Mesodermal cell (in vitro differentiated cells): ENCODE measurements at regions not wholly inside any gene's neighbourhood (a gene's known extent, or its start where the extent isn't known, plus 50 kb on each side); places are given as distances from the start of the nearest gene placed in this dataset.
A peak's percentile ranks its signal among the peaks of the same experiment; 100 is the strongest.

Experiments used
- H3K27ac ChIP-seq: 2 replicates; pipeline ENCODE4 v1.7.0; 2013; ENCODE audit warnings: mild to moderate bottlenecking, low read depth, low read length, moderate library complexity; ENCODE audit not compliant: severe bottlenecking
- H3K36me3 ChIP-seq: 2 replicates; pipeline ENCODE4 v1.7.1; 2013; ENCODE audit warnings: mild to moderate bottlenecking, low read length, moderate library complexity; ENCODE audit not compliant: control insufficient read depth, insufficient read depth
- H3K4me1 ChIP-seq: one replicate; pipeline ENCODE4 v1.7.1; 2013; ENCODE audit warnings: mild to moderate bottlenecking, low read length; ENCODE audit not compliant: insufficient read depth, control insufficient read depth, poor library complexity, severe bottlenecking
- H3K4me3 ChIP-seq: 2 replicates; pipeline ENCODE4 v1.7.0; 2013; ENCODE audit warnings: low read length, control low read depth, mild to moderate bottlenecking; ENCODE audit not compliant: insufficient read depth, poor library complexity, severe bottlenecking; ENCODE audit errors: extremely low read depth
- H3K9me3 ChIP-seq: 2 replicates; pipeline ENCODE4 v1.7.1; 2013; ENCODE audit warnings: mild to moderate bottlenecking, low read length, moderate library complexity; ENCODE audit not compliant: control insufficient read depth
- WGBS, 2 experiments: methylation state at CpG; one replicate each; pipeline ENCODE4 v1.1.5; 2013; ENCODE audit warnings: missing lambda C conversion rate in 2 of 2; ENCODE audit not compliant: insufficient coverage in 2 of 2; 5-methylcytosine and 5-hydroxymethylcytosine counted together

DNA sequence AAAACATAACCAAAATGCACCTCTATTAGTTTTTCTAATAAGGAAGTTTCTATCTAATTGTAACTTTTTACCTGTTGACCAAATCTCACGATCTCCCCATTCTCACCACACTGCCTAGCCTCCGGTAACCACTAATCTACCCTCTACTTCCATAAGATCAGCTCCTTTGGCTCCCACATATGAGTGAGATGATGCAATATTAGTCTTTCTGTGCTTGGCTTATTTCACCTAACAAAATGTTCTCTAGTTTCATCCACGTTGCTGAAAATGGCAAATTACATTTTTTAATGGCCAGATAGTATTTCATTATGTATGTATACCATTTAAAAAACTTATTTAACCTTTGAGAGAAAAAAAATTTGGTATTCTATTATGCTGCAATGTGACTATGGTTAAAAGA is 379.0 kb upstream of the NXPH2 start:
- H3K4me1 ChIP-seq, result peaks cover 5% of the 10 kb centered on the region
- no CpG with 5 or more reads among the region's 3 CpGs for WGBS, 2 experiments
- no peaks in the 10 kb centered on the region for H3K9me3 ChIP-seq
- no peaks in the 10 kb centered on the region for H3K36me3 ChIP-seq
- no peak overlapping the region for H3K4me3 ChIP-seq
- H3K27ac ChIP-seq, result no peak overlapping the region

DNA sequence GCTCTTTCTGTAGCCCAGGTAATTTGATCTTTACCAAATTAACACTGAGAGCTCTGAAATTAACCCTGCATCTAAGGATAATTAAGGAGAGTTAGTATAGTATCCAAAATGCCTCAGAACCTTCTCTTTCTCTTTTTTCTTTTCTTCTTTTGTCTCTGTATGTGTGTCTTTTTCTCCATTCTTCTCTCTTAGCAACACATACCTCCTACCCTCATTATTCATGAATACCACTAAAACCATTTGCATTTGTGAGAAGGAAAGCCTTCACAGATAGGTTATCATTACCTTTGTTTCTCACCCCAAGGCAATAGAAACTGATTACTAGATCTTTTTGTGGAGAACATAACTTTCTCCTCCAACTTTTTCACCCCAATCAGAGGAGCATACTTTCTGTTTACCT is 376.5 kb upstream of the NXPH2 start:
- Histone ChIP-seq H3K4me1 (peaks cover 5% of the 10 kb centered on the region), H3K9me3 (no peaks in the 10 kb centered on the region), H3K4me3 (no peak overlapping the region), H3K27ac (no peak overlapping the region), H3K36me3 (no peaks in the 10 kb centered on the region)

DNA sequence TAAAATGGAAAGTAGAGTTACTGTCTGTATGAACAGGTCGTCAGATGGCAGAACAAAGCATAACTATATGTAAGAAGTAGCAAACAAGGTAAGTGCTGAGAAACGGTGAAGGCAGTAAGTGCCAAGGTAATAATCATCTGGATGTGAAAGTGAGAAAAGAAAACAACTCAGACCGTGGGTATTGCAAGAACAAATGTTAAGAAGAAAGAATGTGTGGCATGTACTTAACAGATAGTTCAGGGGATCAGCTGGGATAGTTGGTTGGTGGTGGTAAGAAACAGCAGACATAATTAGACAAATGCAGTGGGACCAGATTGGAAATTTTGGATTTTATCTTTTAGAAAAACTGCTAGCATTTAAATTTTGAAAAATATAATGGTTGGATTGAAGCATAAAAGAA is 375.8 kb upstream of the NXPH2 start:
- no peak overlapping the region for H3K4me3 ChIP-seq
- WGBS, 2 experiments, result 35 to 50% methylated on average over 3 of the region's 3 CpGs
- peaks cover 5% of the 10 kb centered on the region for H3K4me1 ChIP-seq
- no peaks in the 10 kb centered on the region for H3K9me3 ChIP-seq
- no peak overlapping the region for H3K27ac ChIP-seq
- no peaks in the 10 kb centered on the region for H3K36me3 ChIP-seq

DNA sequence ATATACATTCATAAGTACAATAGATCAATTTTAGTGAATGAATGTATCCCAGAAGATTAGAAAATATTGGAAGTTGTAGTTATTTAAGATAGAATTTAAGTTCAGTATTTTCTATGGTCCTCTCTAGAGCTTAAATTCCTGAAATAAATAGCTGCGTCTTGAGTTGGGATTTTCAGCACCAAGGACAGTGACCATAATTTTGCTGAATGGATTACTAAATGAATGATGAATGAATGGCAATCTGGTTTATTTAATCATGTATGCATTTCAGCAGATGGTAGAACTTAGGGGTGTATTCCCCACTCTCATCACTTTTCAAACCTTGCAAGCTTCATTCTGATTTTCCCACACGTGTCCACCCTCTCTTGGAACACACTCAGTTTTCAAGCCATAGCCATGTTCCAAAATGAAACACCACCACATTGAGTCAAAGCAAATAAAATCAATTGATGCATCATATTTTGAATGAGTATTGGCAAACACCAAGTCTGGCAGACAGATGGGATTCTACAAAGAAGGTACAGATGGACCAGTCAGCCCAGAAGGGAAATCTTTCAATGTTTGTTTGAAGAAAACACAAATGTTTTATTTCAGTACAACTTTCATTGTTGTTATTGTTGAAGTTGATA is 362.2 kb upstream of the NXPH2 start:
- H3K27ac ChIP-seq, result no peak overlapping the region
- no peaks in the 10 kb centered on the region for H3K4me1 ChIP-seq
- no peaks in the 10 kb centered on the region for H3K9me3 ChIP-seq
- no peak overlapping the region for H3K4me3 ChIP-seq
- WGBS, 2 experiments, result 42% methylated on average over 2 of the region's 2 CpGs; no CpG with 5 or more reads in 1 of the 2 experiments
- no peaks in the 10 kb centered on the region for H3K36me3 ChIP-seq

DNA sequence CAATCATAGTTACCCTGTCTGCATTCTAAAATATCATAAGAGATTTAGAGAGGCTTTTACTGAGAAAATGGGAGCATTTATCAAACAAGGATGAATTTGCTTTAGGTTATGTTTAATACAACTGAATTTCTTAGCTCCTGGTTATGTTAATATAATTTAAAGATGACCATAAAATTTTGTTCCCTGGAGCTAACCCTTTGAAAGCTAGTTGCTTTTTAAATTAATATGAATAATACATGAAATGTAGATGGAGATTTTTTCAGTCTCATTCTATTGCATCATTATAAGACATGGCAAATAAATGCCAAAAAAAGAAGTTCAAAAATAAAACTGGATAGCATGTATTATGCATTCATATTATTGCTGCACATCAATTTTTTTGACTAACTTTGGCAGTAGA is 344.1 kb upstream of the NXPH2 start:
- Histone ChIP-seq H3K36me3 (no peaks in the 10 kb centered on the region), H3K4me3 (no peak overlapping the region), H3K4me1 (peaks cover 16% of the 10 kb centered on the region), H3K9me3 (peaks cover 3% of the 10 kb centered on the region), H3K27ac (no peak overlapping the region)

DNA sequence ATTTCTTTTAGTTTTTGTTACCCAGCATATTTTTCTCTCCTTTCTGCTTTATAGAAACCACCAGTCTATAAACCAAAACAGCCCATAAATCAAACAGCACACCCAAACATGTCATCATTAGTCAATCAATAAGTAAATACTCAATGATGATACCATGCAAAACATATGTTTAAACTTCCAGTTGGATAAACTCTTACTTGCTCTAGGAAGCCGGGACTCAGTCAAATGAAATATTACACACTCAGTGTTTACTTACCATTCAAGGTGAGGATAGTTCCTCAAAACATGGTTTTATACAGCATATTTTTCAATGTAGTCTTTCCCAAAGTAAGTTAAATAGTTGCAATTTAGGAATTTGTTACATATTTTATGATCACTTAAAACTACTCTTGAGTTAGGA is 343.6 kb upstream of the NXPH2 start:
- H3K4me1 ChIP-seq, result peaks cover 16% of the 10 kb centered on the region
- no CpG with 5 or more reads among the region's 1 CpG for WGBS, 2 experiments
- no peak overlapping the region for H3K4me3 ChIP-seq
- no peak overlapping the region for H3K27ac ChIP-seq
- H3K9me3 ChIP-seq, result peaks cover 3% of the 10 kb centered on the region
- no peaks in the 10 kb centered on the region for H3K36me3 ChIP-seq

DNA sequence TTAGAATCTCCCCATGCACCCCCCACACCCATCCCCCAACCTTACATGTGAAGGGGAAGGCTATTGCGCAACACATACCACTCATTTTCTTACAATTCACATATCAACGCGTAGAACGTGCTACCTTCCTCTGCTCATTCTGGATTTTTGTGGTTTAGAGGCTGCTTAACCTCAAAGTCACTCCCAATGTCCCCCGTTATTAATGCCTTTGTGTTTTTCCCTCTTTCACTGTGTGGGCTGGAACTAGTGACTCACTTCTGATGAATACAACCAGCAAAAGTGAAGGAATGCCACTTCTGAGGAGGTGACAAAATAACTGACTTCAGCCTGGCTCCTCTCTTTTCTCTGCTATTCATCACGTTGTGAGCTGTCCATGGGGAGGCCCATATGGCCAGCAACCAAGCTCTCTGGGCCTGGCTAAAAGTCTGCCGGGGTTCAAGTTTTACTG is 342.5 kb upstream of the NXPH2 start:
- H3K27ac ChIP-seq, result peak overlapping the region; percentile 71
- WGBS, 2 experiments, result 48 to 64% methylated on average over 5 to 7 of the region's 7 CpGs

DNA sequence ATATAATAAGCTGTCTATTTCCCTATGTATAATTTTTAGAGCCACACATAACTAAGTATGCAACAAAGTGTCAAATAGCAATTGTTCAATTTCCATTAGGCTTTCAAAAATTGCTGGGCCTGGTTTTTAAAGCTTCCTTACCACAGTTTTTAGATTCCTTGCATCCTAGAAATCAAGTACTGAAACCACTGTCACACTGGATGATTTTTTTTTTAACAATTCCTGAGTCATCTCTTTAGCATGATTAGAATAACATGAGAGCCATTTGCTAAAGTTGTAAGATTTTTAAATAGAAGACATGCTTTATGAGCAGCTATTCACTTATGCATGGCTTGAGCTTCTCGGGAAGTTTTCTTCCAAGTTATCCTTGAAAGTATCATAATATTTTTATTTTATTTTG is 319.5 kb upstream of the NXPH2 start:
- H3K4me1 ChIP-seq, result no peaks in the 10 kb centered on the region
- no peaks in the 10 kb centered on the region for H3K36me3 ChIP-seq
- no CpG with 5 or more reads among the region's 1 CpG for WGBS, 2 experiments
- H3K27ac ChIP-seq, result no peak overlapping the region
- H3K4me3 ChIP-seq, result no peak overlapping the region
- H3K9me3 ChIP-seq, result no peaks in the 10 kb centered on the region

More for the DNA sequence above, 342.5 kb upstream of the NXPH2 start:
- Histone ChIP-seq H3K4me3 (no peak overlapping the region), H3K36me3 (no peaks in the 10 kb centered on the region), H3K4me1 (peaks cover 16% of the 10 kb centered on the region), H3K9me3 (no peaks in the 10 kb centered on the region)

DNA sequence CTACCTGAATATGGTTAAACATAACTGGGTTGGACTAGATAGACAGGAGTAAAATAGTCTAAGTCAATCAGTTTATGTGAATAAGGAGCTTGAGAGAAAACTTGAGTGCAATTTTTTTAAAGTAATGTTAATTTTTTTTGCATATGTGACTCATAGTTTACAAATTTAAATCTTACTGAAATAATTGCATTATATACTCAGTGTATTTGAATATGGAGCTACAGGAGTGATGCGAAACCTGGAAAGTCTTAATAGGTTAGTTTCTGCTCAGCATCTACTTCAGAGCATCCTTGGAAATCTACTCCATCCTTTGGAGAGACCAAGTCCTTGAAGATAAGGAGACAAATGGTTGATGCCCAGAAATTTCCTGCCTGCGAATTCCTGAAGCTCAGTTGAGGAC is 318.8 kb upstream of the NXPH2 start:
- H3K4me3 ChIP-seq, result no peak overlapping the region
- H3K9me3 ChIP-seq, result no peaks in the 10 kb centered on the region
- WGBS, 2 experiments, result 100% methylated on average over 1 of the region's 2 CpGs; no CpG with 5 or more reads in 1 of the 2 experiments
- no peaks in the 10 kb centered on the region for H3K4me1 ChIP-seq
- H3K27ac ChIP-seq, result no peak overlapping the region
- no peaks in the 10 kb centered on the region for H3K36me3 ChIP-seq

- Histone ChIP-seq H3K27ac (no peak overlapping the region), H3K4me3 (no peak overlapping the region), H3K36me3 (no peaks in the 10 kb centered on the region), H3K9me3 (no peaks in the 10 kb centered on the region), H3K4me1 (peaks cover 15% of the 10 kb centered on the region)
These were observed 302.9 kb upstream of the NXPH2 start for GRCh38 chr2:139083121-139083520.

DNA sequence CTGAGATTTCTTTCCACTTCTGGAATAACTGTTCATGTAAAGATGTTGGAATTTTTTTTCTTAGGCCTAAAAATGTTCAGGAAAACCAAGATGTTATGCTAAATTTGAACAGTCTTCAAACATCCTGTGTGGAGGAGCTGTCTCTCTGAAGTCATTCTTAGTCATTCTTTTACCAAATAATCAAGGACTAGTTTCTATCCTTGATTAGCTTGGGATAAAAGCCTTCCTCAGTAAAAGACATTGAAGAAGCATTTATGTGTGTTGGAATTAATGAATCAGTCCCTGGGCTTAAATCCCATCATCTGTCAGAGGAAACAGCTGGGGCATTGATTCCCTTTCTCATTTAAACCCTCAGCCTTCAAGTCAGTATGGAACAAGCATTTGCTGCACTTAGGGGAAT is 300.1 kb upstream of the NXPH2 start:
- Histone ChIP-seq H3K4me1 (peaks cover 15% of the 10 kb centered on the region), H3K36me3 (no peaks in the 10 kb centered on the region), H3K27ac (no peak overlapping the region), H3K9me3 (no peaks in the 10 kb centered on the region), H3K4me3 (no peak overlapping the region)
